Activated naive CD4-positive, alpha-beta T cell treated with anti-CD3 and anti-CD28 coated beads, Interleukin-2, amount 50 U/mL, for 24 hours (primary cell): ENCODE measurements at regions not wholly inside any gene's neighbourhood (a gene's known extent, or its start where the extent isn't known, plus 50 kb on each side); places are given as distances from the start of the nearest gene placed in this dataset.

ENCODE experiments used
- H3K27ac Mint-ChIP-seq: one replicate; pipeline ENCODE4 v1.8.0; 2021; ENCODE audit warnings: mild to moderate bottlenecking, mixed read lengths
- H3K27me3 Mint-ChIP-seq: one replicate; pipeline ENCODE4 v1.8.0; 2021; ENCODE audit warnings: mixed read lengths
- H3K36me3 Mint-ChIP-seq: one replicate; pipeline ENCODE4 v1.8.0; 2021; ENCODE audit warnings: mixed read lengths
- H3K4me1 Mint-ChIP-seq: one replicate; pipeline ENCODE4 v1.8.0; 2021; ENCODE audit warnings: mixed read lengths
- H3K4me3 Mint-ChIP-seq: one replicate; pipeline ENCODE4 v1.8.0; 2021; ENCODE audit warnings: mild to moderate bottlenecking, mixed read lengths
- H3K9me3 Mint-ChIP-seq: one replicate; pipeline ENCODE4 v1.8.0; 2021; ENCODE audit warnings: mixed read lengths

DNA sequence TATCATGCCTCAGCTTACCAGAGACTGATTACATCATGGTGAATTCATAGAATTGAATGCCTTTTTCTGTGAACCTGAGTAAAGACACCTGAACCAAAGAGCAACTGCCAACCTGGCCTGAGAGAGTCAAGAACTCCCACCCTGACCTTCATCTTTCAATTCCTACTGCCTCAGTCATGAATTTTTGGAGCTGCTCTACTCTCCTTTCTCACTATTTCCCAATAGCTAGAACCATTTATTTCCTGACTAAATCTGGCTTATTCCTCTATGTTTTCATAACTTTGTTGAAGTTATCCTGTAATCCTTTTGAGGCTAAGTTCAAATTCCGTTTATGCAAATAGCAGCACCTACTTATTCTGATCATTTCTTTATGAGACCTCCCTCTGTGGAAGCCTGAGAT lies 712.4 kb upstream of the UBE2E2 start:
- Mint-ChIP-seq H3K27me3 (no peaks in the 10 kb centered on the region), H3K4me3 (no peak overlapping the region), H3K9me3 (no peaks in the 10 kb centered on the region), H3K36me3 (no peaks in the 10 kb centered on the region), H3K27ac (no peak overlapping the region), H3K4me1 (no peaks in the 10 kb centered on the region)

GRCh38 chr3:22491344-22491743 lies 711.8 kb upstream of the UBE2E2 start:
- H3K36me3 Mint-ChIP-seq = no peaks in the 10 kb centered on the region
- no peaks in the 10 kb centered on the region for H3K27me3 Mint-ChIP-seq
- H3K9me3 Mint-ChIP-seq = no peaks in the 10 kb centered on the region
- no peak overlapping the region for H3K27ac Mint-ChIP-seq
- H3K4me1 Mint-ChIP-seq = no peaks in the 10 kb centered on the region
- no peak overlapping the region for H3K4me3 Mint-ChIP-seq

DNA sequence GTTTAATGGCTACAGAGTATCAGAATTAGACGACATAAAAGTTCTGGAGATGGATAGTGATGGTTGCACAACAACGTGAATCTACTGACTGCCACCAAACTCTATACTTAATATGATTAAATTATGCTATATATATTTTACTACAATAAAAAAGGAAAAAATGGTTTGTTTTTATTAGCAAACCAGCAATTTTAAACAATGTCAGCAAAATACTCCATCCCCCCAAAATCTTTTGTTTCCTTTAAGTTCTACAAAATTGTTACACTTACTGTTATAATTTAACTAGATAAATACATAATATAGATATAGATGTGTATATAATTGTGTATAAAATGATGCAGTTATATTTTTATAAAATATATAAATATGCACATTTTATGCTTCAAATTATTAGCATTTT lies 710.8 kb upstream of the UBE2E2 start:
- H3K9me3 Mint-ChIP-seq = no peaks in the 10 kb centered on the region
- H3K4me3 Mint-ChIP-seq = no peak overlapping the region
- no peaks in the 10 kb centered on the region for H3K36me3 Mint-ChIP-seq
- H3K4me1 Mint-ChIP-seq = no peaks in the 10 kb centered on the region
- no peaks in the 10 kb centered on the region for H3K27me3 Mint-ChIP-seq
- no peak overlapping the region for H3K27ac Mint-ChIP-seq

GRCh38 chr3:22495241-22495640 lies 707.9 kb upstream of the UBE2E2 start:
- no peaks in the 10 kb centered on the region for H3K4me1 Mint-ChIP-seq
- no peak overlapping the region for H3K4me3 Mint-ChIP-seq
- H3K27ac Mint-ChIP-seq = no peak overlapping the region
- H3K36me3 Mint-ChIP-seq = no peaks in the 10 kb centered on the region
- no peaks in the 10 kb centered on the region for H3K9me3 Mint-ChIP-seq
- H3K27me3 Mint-ChIP-seq = no peaks in the 10 kb centered on the region

DNA sequence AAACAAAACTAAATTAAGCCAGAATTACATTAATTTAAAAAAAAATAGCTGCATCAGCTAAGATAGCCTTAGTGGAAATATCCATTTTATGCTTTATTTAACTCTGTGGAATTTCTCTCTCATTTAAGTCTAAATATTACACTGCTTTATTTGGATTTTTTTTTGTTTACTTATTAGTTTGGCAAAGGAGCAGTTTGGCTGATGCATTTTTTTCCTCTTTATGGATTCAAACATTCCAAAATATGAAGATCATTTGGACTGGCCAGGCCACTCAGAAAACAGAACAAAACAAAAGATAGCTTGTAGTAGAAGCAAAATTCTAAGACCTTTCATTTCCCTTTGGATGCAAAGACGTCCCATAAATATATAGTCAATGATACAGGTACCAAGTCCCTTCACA lies 707.3 kb upstream of the UBE2E2 start:
- Mint-ChIP-seq H3K4me3 (no peak overlapping the region), H3K27ac (no peak overlapping the region), H3K27me3 (no peaks in the 10 kb centered on the region), H3K36me3 (no peaks in the 10 kb centered on the region), H3K4me1 (no peaks in the 10 kb centered on the region), H3K9me3 (no peaks in the 10 kb centered on the region)

DNA sequence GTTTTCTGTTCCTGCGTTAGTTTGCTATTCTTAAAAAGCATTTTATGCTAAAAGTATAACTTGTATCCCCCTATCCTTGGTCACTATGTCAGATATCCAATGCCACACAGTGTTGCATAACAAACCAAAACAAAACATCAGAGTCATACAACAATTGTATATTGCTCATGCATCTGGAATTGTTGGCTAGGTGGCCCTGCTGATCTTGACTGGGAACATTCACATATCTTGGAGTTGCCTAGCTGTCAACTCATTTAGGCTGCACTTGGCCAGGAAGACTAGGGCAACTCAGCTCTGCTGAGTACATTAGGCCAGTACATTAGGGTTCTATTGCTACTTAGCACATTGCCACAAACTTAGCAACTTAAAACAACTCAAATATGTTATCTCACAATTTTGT lies 706.5 kb upstream of the UBE2E2 start:
- Mint-ChIP-seq H3K4me1 (no peaks in the 10 kb centered on the region), H3K27ac (no peak overlapping the region), H3K4me3 (no peak overlapping the region)

DNA sequence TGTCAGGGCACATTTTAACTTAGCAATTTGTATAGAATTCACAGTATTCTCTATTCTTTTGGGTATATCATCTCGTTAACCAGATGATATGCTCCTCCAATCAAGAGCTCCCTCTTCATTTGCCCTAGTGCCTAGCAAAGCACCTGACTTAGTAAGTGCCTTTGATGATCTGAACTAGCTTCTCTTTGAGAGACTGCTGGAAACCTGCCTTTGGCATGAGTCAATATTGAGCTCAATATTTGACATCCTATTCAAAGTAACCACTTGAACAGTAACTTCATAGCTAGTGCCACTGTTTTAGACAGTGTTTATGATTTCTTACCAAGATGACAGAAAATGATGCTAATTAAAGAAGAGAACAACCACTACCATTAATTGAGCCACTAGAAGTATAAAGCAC lies 696.3 kb upstream of the UBE2E2 start:
- Mint-ChIP-seq H3K27ac (no peak overlapping the region), H3K36me3 (no peaks in the 10 kb centered on the region), H3K27me3 (no peaks in the 10 kb centered on the region)

More for the DNA sequence above, 706.5 kb upstream of the UBE2E2 start:
- Mint-ChIP-seq H3K36me3 (no peaks in the 10 kb centered on the region), H3K27me3 (no peaks in the 10 kb centered on the region), H3K9me3 (no peaks in the 10 kb centered on the region)

GRCh38 chr3:22507709-22508108 lies 695.4 kb upstream of the UBE2E2 start:
- no peak overlapping the region for H3K4me3 Mint-ChIP-seq
- H3K4me1 Mint-ChIP-seq = no peaks in the 10 kb centered on the region
- peaks cover 5% of the 10 kb centered on the region for H3K9me3 Mint-ChIP-seq
- no peak overlapping the region for H3K27ac Mint-ChIP-seq
- H3K36me3 Mint-ChIP-seq = no peaks in the 10 kb centered on the region
- H3K27me3 Mint-ChIP-seq = no peaks in the 10 kb centered on the region

More for the DNA sequence above, 696.3 kb upstream of the UBE2E2 start:
- Mint-ChIP-seq H3K9me3 (peaks cover 3% of the 10 kb centered on the region), H3K4me1 (no peaks in the 10 kb centered on the region), H3K4me3 (no peak overlapping the region)

GRCh38 chr3:22523925-22524324 lies 679.2 kb upstream of the UBE2E2 start:
- H3K27ac Mint-ChIP-seq = no peak overlapping the region
- H3K4me1 Mint-ChIP-seq = no peaks in the 10 kb centered on the region
- H3K27me3 Mint-ChIP-seq = no peaks in the 10 kb centered on the region
- no peaks in the 10 kb centered on the region for H3K36me3 Mint-ChIP-seq
- H3K9me3 Mint-ChIP-seq = peaks cover 12% of the 10 kb centered on the region
- H3K4me3 Mint-ChIP-seq = no peak overlapping the region

- H3K27me3 Mint-ChIP-seq = no peaks in the 10 kb centered on the region
- H3K27ac Mint-ChIP-seq = no peak overlapping the region
- peaks cover 10% of the 10 kb centered on the region for H3K9me3 Mint-ChIP-seq
- H3K4me1 Mint-ChIP-seq = no peaks in the 10 kb centered on the region
- no peak overlapping the region for H3K4me3 Mint-ChIP-seq
- H3K36me3 Mint-ChIP-seq = no peaks in the 10 kb centered on the region
These were observed 676.8 kb upstream of the UBE2E2 start for GRCh38 chr3:22526266-22526837.

DNA sequence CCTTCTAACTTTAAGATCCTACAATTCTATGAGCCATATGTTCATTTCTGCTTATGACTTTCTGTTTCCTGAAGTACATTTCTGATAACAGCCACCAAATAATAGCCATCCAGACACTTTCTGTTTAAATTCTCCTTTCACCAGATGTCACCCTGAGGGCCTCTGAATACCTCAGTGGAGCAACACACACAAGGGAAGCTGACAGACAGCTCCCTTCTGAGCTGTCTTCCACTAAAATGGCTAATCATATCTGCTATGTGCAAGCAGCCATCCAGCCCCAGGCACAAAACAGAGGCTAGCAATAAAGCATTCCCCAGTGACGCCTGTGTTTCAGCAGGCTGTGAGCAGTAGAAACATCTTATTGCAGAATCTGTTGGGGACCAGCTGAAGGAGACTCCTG lies 666.6 kb upstream of the UBE2E2 start:
- Mint-ChIP-seq H3K4me1 (no peaks in the 10 kb centered on the region), H3K9me3 (peaks cover 4% of the 10 kb centered on the region), H3K36me3 (no peaks in the 10 kb centered on the region), H3K27me3 (no peaks in the 10 kb centered on the region), H3K27ac (no peak overlapping the region), H3K4me3 (no peak overlapping the region)

GRCh38 chr3:22537560-22537959 lies 665.6 kb upstream of the UBE2E2 start:
- Mint-ChIP-seq H3K36me3 (no peaks in the 10 kb centered on the region), H3K9me3 (no peaks in the 10 kb centered on the region), H3K4me1 (no peaks in the 10 kb centered on the region), H3K4me3 (no peak overlapping the region), H3K27me3 (no peaks in the 10 kb centered on the region), H3K27ac (no peak overlapping the region)

- Mint-ChIP-seq H3K27me3 (no peaks in the 10 kb centered on the region), H3K4me3 (no peak overlapping the region), H3K9me3 (no peaks in the 10 kb centered on the region), H3K27ac (no peak overlapping the region), H3K36me3 (no peaks in the 10 kb centered on the region), H3K4me1 (no peaks in the 10 kb centered on the region)
These were observed 660.8 kb upstream of the UBE2E2 start for GRCh38 chr3:22542311-22542710.

DNA sequence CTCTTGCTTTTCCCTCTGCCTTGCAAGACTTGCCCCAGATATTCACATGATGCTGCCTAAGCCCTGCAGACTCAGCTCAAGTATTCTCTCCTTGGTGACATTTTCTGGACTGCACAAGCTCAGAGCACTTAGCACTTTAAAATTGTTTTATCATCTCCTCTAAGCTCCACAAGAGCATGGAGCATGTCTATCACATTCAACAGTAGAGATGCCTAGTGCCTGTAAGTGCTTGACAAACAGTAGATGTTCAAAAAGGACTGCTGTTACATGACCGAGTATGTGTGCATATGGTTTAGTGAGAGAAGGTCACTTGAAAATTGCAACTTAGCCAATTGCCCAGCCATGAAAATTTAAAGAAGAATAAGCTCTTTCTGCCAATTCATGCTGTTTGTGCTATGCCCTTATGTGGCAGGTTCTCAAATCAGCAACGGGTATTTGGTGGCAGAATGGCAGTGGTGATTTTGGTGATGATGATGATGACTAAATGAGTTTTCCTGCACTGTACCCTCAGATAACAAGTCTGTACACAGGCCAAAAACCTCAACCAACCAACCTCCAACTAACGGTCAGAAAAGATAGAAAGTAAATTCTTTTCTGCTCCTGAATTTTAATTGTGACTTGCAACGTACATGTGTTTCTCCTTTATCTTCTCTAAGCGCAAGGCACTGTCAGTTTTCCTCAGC lies 647.2 kb upstream of the UBE2E2 start:
- no peaks in the 10 kb centered on the region for H3K9me3 Mint-ChIP-seq
- no peak overlapping the region for H3K4me3 Mint-ChIP-seq
- H3K27ac Mint-ChIP-seq = no peak overlapping the region
- H3K27me3 Mint-ChIP-seq = no peaks in the 10 kb centered on the region
- H3K36me3 Mint-ChIP-seq = no peaks in the 10 kb centered on the region
- H3K4me1 Mint-ChIP-seq = no peaks in the 10 kb centered on the region

DNA sequence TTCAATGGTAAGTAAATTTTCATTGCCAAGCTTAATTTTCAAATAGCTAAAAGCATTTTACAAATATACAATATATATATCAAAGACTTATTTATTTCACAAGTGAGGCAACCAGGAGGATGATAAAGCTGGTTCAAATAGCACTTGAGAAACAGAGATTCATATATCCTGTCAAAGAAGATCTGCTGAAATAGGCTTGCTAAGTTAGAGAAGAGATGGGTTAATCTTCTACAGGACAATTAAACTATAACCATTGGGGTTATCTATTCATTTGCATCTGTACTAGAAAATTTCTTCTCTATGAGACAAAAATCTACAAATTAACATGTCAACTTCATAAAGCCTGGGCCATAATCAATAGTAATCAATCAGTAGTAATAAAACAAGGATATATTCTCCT lies 637.7 kb upstream of the UBE2E2 start:
- Mint-ChIP-seq H3K9me3 (no peaks in the 10 kb centered on the region), H3K27ac (no peak overlapping the region), H3K4me1 (no peaks in the 10 kb centered on the region), H3K4me3 (no peak overlapping the region), H3K36me3 (no peaks in the 10 kb centered on the region), H3K27me3 (no peaks in the 10 kb centered on the region)

- no peaks in the 10 kb centered on the region for H3K36me3 Mint-ChIP-seq
- no peaks in the 10 kb centered on the region for H3K9me3 Mint-ChIP-seq
- no peaks in the 10 kb centered on the region for H3K27me3 Mint-ChIP-seq
- H3K4me1 Mint-ChIP-seq = no peaks in the 10 kb centered on the region
- no peak overlapping the region for H3K4me3 Mint-ChIP-seq
- no peak overlapping the region for H3K27ac Mint-ChIP-seq
These were observed 634.8 kb upstream of the UBE2E2 start for GRCh38 chr3:22568285-22568684.

DNA sequence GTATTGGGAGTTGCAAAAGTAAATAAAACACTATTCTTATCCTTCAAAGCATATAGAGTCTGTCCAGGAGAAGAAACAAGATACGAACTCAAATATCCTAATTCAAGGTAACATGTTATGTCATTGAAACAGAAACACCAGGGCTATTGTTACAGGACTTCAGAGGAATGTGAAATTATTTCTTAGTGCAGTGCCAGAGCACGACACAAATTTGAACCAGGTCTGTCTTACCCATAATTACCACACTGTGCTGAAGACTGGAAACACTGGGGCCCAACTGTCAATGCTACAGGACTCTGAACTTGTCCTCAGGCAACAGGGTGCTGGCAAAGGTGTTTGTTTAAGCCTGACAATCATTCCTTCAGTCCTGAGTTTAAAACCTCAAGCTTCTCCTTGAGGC lies 633.6 kb upstream of the UBE2E2 start:
- Mint-ChIP-seq H3K4me1 (no peaks in the 10 kb centered on the region), H3K4me3 (no peak overlapping the region)

More for the DNA sequence above, 633.6 kb upstream of the UBE2E2 start:
- Mint-ChIP-seq H3K36me3 (no peaks in the 10 kb centered on the region), H3K9me3 (no peaks in the 10 kb centered on the region), H3K27ac (no peak overlapping the region), H3K27me3 (no peaks in the 10 kb centered on the region)
